ENCODE measurements at regions not wholly inside any gene's neighbourhood (a gene's known extent, or its start where the extent isn't known, plus 50 kb on each side); places are given as distances from the start of the nearest gene placed in this dataset.

DNA sequence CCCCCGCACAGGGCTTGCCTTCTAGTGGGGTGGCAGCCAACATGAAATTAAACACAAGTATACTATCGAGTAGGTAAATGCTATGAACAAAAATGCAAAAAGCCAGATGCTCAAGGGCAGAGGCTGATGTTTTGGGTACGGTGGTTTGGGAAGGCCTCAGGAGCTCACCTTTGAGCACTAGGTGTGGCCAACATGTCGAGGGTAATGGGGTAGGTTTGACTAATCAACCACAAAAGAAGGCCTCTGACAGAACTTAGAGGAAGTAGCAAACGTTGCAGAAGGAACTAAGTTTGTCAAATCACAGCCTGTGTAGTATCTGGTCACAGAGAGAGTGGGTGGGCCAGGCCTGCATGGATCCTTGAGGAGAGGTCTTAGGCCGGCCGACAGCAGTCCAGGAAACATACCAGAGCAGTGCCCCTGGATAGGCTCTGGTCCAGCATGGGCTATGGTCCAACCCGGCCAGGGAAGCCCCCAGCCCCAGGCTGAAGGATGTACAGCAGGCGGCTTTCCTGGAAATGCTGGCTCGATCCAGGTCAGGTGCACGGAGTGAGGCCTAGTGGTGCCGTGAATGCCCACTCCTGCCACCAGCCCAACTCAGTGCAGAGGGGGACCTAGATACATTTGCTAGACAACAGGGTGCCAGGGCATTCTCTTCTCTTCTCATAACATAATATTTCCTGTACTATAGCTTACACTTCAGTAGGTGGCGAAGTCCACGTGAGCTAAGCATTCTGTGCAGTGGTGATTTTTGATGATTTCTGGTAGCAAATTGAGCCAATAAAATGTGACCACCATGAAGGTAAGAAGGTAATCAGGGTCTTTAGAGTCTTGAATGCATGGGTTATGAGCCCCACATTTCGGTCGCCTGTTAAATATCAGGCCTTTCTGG lies 56.3 kb upstream of the CD93 start:
- TF ChIP-seq, protein P1, sequence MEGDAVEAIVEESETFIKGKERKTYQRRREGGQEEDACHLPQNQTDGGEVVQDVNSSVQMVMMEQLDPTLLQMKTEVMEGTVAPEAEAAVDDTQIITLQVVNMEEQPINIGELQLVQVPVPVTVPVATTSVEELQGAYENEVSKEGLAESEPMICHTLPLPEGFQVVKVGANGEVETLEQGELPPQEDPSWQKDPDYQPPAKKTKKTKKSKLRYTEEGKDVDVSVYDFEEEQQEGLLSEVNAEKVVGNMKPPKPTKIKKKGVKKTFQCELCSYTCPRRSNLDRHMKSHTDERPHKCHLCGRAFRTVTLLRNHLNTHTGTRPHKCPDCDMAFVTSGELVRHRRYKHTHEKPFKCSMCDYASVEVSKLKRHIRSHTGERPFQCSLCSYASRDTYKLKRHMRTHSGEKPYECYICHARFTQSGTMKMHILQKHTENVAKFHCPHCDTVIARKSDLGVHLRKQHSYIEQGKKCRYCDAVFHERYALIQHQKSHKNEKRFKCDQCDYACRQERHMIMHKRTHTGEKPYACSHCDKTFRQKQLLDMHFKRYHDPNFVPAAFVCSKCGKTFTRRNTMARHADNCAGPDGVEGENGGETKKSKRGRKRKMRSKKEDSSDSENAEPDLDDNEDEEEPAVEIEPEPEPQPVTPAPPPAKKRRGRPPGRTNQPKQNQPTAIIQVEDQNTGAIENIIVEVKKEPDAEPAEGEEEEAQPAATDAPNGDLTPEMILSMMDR (IDR thresholded peaks at IDR 0.05) = no peak
- no peak for TF ChIP-seq POLR2A (IDR thresholded peaks at IDR 0.05)

Data from right lobe of liver (tissue), 4 donors.